ENCODE measurements at regions not wholly inside any gene's neighbourhood (a gene's known extent, or its start where the extent isn't known, plus 50 kb on each side); places are given as distances from the start of the nearest gene placed in this dataset.

DNA sequence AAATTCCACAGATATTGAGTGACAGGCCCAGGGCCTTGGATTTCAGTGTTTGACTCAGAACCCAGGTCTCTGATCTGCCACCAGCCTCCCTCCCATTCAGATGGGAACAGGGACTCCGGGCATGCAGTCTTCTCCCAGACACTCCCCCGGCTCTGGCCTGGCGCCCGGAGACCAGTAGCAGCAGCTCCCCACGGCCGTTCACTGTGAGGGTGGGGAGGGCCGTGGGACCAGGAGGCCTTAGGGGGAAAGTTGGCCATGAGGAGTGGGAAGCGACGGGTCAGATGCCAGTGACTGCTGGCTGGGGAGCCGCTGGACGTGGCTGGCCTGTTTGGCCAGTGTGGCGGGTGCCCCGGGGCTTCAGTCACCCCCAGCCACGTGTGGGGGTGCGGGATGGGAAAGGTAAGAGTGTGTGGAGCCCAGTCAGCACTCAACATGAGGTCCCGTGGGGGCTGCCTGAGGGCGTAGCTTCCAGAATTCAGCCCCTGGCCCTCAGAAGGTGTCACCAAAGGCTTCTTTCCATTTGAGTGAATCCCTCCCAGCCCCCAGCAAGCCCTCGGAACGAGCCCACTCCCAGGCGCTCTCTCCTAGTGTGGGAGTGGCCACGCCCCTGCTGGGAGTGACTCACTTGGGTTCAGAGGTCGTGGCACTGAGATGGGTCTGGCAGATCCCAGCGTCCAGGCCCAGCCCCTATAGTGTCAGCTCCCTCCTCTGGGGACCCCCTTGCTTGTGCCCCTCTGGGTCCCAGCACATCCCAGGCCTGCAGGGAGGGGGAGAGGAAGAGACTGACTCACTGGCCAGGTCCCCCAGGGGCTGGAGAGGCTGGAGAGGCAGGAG lies 309.4 kb downstream of the SEC14L1 start:
- Mint-ChIP-seq H3K4me3 (peak overlapping the region; percentile 99), H3K36me3 (no peaks in the 10 kb centered on the region), H3K4me1 (ENCODE audit: unreplicated experiment) (peaks cover 46% of the 10 kb centered on the region), H3K27ac (peak overlapping the region; percentile 98), H3K27me3 (no peaks in the 10 kb centered on the region), H3K9me3 (no peaks in the 10 kb centered on the region)
- TF ChIP-seq, protein P1, sequence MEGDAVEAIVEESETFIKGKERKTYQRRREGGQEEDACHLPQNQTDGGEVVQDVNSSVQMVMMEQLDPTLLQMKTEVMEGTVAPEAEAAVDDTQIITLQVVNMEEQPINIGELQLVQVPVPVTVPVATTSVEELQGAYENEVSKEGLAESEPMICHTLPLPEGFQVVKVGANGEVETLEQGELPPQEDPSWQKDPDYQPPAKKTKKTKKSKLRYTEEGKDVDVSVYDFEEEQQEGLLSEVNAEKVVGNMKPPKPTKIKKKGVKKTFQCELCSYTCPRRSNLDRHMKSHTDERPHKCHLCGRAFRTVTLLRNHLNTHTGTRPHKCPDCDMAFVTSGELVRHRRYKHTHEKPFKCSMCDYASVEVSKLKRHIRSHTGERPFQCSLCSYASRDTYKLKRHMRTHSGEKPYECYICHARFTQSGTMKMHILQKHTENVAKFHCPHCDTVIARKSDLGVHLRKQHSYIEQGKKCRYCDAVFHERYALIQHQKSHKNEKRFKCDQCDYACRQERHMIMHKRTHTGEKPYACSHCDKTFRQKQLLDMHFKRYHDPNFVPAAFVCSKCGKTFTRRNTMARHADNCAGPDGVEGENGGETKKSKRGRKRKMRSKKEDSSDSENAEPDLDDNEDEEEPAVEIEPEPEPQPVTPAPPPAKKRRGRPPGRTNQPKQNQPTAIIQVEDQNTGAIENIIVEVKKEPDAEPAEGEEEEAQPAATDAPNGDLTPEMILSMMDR (conservative IDR thresholded peaks at IDR 0.05) = no peak
- no peak for DNase-seq (ENCODE audit: extremely low spot score, unreplicated experiment)

DNA sequence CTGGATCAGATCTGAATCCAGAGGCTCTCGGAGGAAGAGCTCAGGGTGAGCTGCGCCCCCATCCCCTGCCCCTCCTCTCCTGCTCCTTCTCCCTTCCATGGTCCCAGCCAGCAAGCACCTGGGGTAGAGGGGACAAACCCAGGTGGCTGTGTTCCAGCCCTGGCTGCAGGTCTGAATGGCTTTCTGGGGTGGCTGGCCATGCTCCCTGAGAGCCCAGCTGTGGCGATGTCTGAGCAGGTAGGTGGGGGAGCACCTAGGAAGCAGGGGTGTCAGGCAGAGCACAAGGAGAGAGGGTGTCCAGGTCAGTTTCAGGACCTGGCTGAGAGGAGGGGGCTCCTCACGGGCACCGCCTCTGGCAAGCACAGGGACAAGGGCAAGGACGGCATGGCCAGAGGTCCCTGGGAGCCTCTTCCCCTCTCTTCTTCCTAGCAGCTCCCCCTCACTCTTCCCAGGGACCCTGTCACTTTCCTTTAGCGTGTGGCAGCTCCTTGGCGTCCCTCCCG lies 310.0 kb downstream of the SEC14L1 start:
- no peak for DNase-seq (ENCODE audit: extremely low spot score, unreplicated experiment)
- Mint-ChIP-seq H3K36me3 (peaks cover 4% of the 10 kb centered on the region), H3K27me3 (no peaks in the 10 kb centered on the region), H3K27ac (peak overlapping the region; percentile 98), H3K4me3 (peak overlapping the region; percentile 99), H3K9me3 (no peaks in the 10 kb centered on the region), H3K4me1 (ENCODE audit: unreplicated experiment) (peaks cover 52% of the 10 kb centered on the region)
- TF ChIP-seq, protein P1 (conservative IDR thresholded peaks at IDR 0.05) = no peak

DNA sequence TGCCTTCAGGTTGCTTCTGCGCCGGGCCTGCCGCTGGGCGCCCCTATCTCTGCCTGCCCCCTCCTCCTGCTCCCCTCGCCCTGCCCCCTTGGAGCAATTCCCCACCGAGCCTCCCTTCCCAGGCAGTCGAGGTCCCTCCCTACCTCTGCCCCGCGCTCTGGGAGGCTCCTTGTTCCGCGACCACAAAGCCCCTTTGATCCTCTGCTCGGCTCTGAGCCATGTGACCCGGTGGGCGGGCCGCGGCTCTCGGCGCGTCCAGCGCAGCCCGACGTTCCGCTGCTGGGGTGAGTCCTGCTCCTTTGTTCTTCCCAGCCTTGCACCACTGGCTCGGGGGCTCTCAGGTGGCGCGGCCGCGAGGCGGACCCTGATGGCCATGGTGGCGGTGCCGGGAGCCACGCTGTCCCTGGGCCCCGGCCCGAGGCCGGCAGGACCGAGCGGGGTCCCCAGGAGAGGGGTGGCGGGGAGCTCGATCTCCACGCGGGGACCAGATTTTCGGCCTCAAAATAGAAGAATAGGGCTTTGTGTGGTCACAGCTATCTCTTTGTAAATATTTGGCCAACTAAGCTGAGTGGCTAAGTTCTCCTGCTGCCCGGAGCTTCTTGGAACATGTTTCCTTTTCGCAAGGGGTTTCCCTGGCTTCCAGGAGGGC lies 310.6 kb downstream of the SEC14L1 start:
- peak overlapping the region; percentile 99 for H3K4me3 Mint-ChIP-seq
- peak overlapping the region; percentile 98 for H3K27ac Mint-ChIP-seq
- H3K36me3 Mint-ChIP-seq = peaks cover 5% of the 10 kb centered on the region
- no peaks in the 10 kb centered on the region for H3K9me3 Mint-ChIP-seq
- TF ChIP-seq, protein P1 (conservative IDR thresholded peaks at IDR 0.05) = no peak
- peaks cover 53% of the 10 kb centered on the region for H3K4me1 Mint-ChIP-seq (ENCODE audit: unreplicated experiment)
- DNase-seq (ENCODE audit: extremely low spot score, unreplicated experiment) = peak; percentile 87
- no peaks in the 10 kb centered on the region for H3K27me3 Mint-ChIP-seq

DNA sequence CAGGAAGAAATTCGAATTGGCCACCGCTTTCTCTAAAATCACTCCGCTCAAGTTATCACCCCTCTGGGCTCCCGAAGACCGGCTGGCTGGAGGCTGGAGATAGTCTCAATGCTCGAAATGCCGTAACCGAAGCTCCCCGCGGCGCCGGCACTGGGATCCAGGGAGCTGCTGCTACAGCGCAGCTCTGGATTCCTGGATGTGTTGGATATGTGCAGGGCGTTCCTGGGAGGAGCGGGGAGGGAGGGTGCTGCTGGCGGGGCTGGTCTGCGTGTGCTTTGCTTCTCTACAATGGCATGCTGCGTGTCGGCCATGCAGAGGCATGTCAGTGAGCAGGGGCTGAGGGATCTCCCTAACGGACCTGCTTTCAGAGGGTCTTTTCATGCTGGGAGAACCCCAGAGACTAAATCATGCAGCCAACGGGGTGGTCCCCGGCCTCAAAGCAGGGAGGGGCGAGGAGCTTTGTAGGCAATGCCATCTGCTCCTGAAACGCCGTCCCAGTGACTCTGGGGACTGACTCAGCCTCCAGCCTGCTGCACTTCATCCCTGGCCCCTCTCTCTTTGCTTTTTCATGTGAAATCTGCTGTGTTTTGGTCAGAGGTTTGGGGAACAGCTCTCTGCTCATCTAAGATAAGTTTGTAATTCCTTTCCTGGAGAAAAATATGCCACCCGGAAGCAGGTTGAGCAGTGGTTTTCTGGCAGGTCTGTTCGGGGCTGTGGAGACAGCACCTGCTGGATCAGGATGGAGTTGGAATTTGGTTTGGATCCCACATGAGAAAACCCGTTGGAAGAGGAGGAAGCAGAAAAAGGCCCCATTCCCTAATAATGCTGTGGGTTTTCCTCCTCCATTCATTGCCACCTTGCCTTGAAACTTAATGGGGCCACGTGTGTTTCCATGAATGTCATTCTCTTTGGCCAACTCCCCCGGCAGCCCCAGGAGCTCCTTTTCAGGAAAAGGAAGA lies 311.4 kb downstream of the SEC14L1 start:
- Mint-ChIP-seq H3K4me1 (ENCODE audit: unreplicated experiment) (peaks cover 47% of the 10 kb centered on the region), H3K36me3 (peaks cover 5% of the 10 kb centered on the region), H3K27me3 (no peaks in the 10 kb centered on the region), H3K9me3 (no peaks in the 10 kb centered on the region), H3K4me3 (peak overlapping the region; percentile 99), H3K27ac (peak overlapping the region; percentile 98)
- DNase-seq (ENCODE audit: extremely low spot score, unreplicated experiment) = no peak
- TF ChIP-seq, protein P1 (conservative IDR thresholded peaks at IDR 0.05) = no peak

DNA sequence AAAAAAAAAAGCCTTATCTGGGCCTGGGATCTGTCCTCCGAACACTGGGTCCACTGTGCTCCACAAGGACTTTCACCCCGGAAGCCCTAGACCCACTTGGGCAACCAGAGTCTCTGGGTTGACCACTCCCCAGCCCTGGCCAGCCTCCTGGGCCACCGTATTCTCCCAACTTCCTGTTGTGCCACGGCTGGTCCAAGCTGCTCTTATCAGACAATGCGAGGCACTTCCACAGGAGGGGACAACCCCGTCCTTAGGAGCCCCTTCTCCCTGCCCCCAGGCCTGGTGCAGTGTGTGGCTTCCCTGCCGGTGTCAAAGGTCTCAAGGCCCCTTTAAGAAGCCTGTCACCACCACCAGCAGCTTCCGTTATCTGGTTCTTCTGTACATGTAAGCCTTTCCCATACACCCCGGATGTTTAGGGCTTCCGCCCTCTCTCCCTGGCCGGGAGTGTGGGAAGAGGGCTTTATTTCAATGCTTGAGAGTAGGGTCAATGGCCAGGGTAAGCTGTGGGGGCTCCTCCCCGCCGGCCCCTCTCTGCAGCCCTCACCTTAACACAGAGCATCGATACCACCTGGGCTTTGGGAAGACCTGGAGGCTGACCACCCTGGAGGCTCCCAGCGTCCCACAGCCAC lies 313.0 kb downstream of the SEC14L1 start:
- Mint-ChIP-seq H3K9me3 (no peaks in the 10 kb centered on the region), H3K4me1 (ENCODE audit: unreplicated experiment) (peaks cover 53% of the 10 kb centered on the region), H3K27ac (peak overlapping the region; percentile 65), H3K4me3 (peak overlapping the region; percentile 71), H3K27me3 (no peaks in the 10 kb centered on the region), H3K36me3 (peaks cover 9% of the 10 kb centered on the region)
- TF ChIP-seq, protein P1 (conservative IDR thresholded peaks at IDR 0.05) = no peak
- peak; percentile 59 for DNase-seq (ENCODE audit: extremely low spot score, unreplicated experiment)
